GM19438 (cell line): ENCODE measurements at regions not wholly inside any gene's neighbourhood (a gene's known extent, or its start where the extent isn't known, plus 50 kb on each side); places are given as distances from the start of the nearest gene placed in this dataset.

ENCODE experiments used
- ATAC-seq: cut with Tn5 transposase; IDR thresholded peaks from one replicate; pipeline ENCODE4 v1.9.1; 2021; ENCODE audit warnings: low read depth; ENCODE audit not compliant: unreplicated experiment

DNA sequence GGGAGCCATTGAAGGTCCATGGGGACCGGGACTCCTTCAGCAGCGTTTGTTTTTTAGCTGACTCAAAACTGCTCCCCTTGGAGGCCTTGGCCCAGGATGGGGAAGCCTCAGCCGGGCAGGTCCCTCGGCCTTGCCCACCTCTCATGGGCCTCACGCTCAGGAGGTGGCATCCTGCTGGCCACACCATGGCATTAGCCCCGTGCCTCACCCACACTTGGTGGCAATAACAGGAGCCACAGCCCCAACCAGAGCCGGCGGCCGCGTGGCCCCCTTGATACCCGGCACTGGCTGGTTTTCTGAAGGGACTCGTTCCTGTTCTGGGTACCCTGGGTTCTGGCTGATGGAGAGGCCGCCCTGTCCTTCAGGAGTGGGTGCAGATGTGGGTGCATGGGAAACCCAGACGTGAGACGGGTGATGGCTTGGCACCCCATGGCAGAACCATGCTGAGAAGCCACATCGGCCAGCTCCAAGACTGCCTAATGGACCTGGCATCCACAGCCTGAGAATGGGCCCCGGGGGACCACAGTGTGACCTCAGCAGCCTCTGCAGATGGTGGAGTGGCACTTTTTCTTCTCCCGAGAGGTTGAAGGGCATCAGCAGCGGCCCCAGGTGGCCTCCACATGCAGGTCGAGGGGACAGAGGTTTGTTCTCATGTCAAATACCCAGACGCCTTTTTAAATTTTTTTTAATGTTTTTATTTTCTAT is 49.8 kb upstream of the PPARA start:
- ATAC-seq = no peak
